Fibroblast of lung (primary cell): ENCODE measurements at regions not wholly inside any gene's neighbourhood (a gene's known extent, or its start where the extent isn't known, plus 50 kb on each side); places are given as distances from the start of the nearest gene placed in this dataset.
"Not testable (repeated sequence)": the region's sequence is repeated elsewhere in the genome, so short reads cannot be mapped to it uniquely, and the experiment has no call there.

Experiments used
- DNase-seq, 2 donors: peaks; one replicate each; pipeline versions ENCODE4 v3.0.0 to v3.0.0-alpha.2; 2010; ENCODE audit warnings: low read depth in 2 of 2
- H2AFZ ChIP-seq: 2 replicates; pipeline ENCODE4 v1.5.1; 2012; ENCODE audit warnings: low read length, control low read depth, inconsistent platforms
- H3K27ac ChIP-seq: 2 replicates; pipeline ENCODE4 v1.5.1; 2011; ENCODE audit warnings: low read length, control low read depth; ENCODE audit not compliant: insufficient read depth
- H3K27me3 ChIP-seq: 2 replicates; pipeline ENCODE4 v1.5.1; 2011; ENCODE audit warnings: mild to moderate bottlenecking, low read length; ENCODE audit not compliant: control insufficient read depth, insufficient read depth
- H3K36me3 ChIP-seq: 2 replicates; pipeline ENCODE4 v1.5.1; 2011; ENCODE audit warnings: low read length; ENCODE audit not compliant: control insufficient read depth, insufficient read depth
- H3K4me1 ChIP-seq: 2 replicates; pipeline ENCODE4 v1.5.1; 2011; ENCODE audit warnings: low read length; ENCODE audit not compliant: control insufficient read depth, insufficient read depth; ENCODE audit errors: extremely low read depth
- H3K4me2 ChIP-seq: 2 replicates; pipeline ENCODE4 v1.5.1; 2011; ENCODE audit warnings: low read length, control low read depth; ENCODE audit not compliant: insufficient read depth; ENCODE audit errors: extremely low read depth
- H3K4me3 ChIP-seq, 4 experiments: fragments of 200-600 bp in 1 of 4; sonication (generic) in 1 of 4; replicated peaks in 1 of 4; 2 replicates each; pipeline ENCODE4 v1.5.1; 2011 to 2016; ENCODE audit warnings: low read length in 4 of 4, low read depth in 3 of 4, mild to moderate bottlenecking in 3 of 4, control low read depth in 2 of 4, inconsistent platforms in 1 of 4, mixed read lengths in 1 of 4; ENCODE audit not compliant: insufficient read depth in 1 of 4; ENCODE audit errors: control extremely low read depth in 1 of 4
- H3K79me2 ChIP-seq: 2 replicates; pipeline ENCODE4 v1.5.1; 2012; ENCODE audit warnings: mild to moderate bottlenecking, low read length, inconsistent platforms; ENCODE audit not compliant: control insufficient read depth, insufficient read depth
- H3K9ac ChIP-seq: 2 replicates; pipeline ENCODE4 v1.5.1; 2011; ENCODE audit warnings: mild to moderate bottlenecking, low read length, control low read depth; ENCODE audit not compliant: insufficient read depth
- H3K9me3 ChIP-seq: 2 replicates; pipeline ENCODE4 v1.5.1; 2012; ENCODE audit warnings: low read depth, low read length; ENCODE audit not compliant: control insufficient read depth, insufficient read depth
- H4K20me1 ChIP-seq: 2 replicates; pipeline ENCODE4 v1.5.1; 2011; ENCODE audit warnings: low read length; ENCODE audit not compliant: control insufficient read depth, insufficient read depth; ENCODE audit errors: extremely low read depth
- EZH2 ChIP-seq: IDR thresholded peaks from 2 replicates; pipeline ENCODE4 v1.5.1; 2012; ENCODE audit warnings: low read length, control low read depth, mild to moderate bottlenecking; ENCODE audit errors: missing control alignments
- TF ChIP-seq, protein P1 (sequence below), 2 donors: IDR thresholded peaks in 1 of 2; conservative IDR thresholded peaks in 1 of 2; 1 replicate in 1 of 2; 2 replicates in 1 of 2; pipeline ENCODE4 v1.5.1; 2011 to 2012; ENCODE audit warnings: low read length in 2 of 2, control low read depth in 1 of 2, inconsistent platforms in 1 of 2, low read depth in 1 of 2, mild to moderate bottlenecking in 1 of 2

DNA sequence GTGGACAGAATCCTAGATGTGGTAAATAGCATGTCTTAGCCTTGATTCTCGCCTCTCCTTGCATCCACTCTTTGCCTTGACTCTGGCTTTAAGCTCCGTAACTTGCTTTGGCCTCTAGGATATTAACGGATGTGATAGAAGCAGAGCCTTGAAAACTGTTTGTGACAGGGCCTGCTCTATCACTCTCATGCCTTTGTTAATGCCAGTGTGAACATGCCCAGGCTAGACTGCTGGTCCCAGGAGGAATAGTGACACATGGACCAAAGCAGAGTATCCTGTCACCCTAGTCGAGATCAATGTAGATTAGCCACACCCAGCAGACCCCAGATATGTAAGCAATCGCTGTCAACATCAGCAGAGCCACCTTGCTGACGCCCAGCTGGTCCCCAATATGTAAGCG lies 109.9 kb upstream of the C9orf72 start:
- Histone ChIP-seq H4K20me1 (no peaks in the 10 kb centered on the region), H3K4me3 (no peak overlapping the region), H3K27ac (no peak overlapping the region), H3K36me3 (no peaks in the 10 kb centered on the region), H3K79me2 (no peaks in the 10 kb centered on the region), H2AFZ (no peak overlapping the region), H3K4me1 (no peaks in the 10 kb centered on the region), H3K9me3 (no peaks in the 10 kb centered on the region), H3K9ac (no peak overlapping the region), H3K4me2 (no peak overlapping the region), H3K27me3 (no peaks in the 10 kb centered on the region)
- no peak for DNase-seq
- no peak for TF ChIP-seq EZH2
- TF ChIP-seq, protein P1, sequence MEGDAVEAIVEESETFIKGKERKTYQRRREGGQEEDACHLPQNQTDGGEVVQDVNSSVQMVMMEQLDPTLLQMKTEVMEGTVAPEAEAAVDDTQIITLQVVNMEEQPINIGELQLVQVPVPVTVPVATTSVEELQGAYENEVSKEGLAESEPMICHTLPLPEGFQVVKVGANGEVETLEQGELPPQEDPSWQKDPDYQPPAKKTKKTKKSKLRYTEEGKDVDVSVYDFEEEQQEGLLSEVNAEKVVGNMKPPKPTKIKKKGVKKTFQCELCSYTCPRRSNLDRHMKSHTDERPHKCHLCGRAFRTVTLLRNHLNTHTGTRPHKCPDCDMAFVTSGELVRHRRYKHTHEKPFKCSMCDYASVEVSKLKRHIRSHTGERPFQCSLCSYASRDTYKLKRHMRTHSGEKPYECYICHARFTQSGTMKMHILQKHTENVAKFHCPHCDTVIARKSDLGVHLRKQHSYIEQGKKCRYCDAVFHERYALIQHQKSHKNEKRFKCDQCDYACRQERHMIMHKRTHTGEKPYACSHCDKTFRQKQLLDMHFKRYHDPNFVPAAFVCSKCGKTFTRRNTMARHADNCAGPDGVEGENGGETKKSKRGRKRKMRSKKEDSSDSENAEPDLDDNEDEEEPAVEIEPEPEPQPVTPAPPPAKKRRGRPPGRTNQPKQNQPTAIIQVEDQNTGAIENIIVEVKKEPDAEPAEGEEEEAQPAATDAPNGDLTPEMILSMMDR (conservative IDR thresholded peaks at IDR 0.05 in 1 of 2, IDR thresholded peaks at IDR 0.05 in 1 of 2; ENCODE audit: low read depth in 1 of 2, low read length in 2 of 2) = no peak

DNA sequence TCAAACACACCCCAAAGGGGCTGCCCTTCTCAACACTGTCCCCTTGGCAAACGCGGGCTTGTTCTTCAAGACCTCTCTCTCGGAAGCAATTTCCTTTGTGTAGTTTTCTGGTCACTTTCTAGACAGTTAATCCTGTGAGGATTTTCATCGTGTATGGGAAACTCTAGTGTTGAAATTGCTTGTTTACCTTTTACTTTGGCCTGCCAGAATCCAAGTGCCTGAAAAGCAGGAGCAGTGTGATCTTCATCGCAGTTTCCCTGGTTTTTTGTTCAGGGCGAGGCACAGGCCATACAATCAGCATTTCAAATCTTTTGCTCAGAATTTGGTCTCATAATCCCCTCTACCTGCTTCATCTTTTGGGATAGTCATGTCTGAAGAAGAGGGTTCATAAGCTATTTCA lies 115.7 kb upstream of the C9orf72 start:
- no peak overlapping the region for H2AFZ ChIP-seq
- TF ChIP-seq, protein P1 (conservative IDR thresholded peaks at IDR 0.05 in 1 of 2, IDR thresholded peaks at IDR 0.05 in 1 of 2; ENCODE audit: low read depth in 1 of 2, low read length in 2 of 2) = no peak
- TF ChIP-seq EZH2 = no peak
- no peaks in the 10 kb centered on the region for H3K27me3 ChIP-seq
- H3K79me2 ChIP-seq = no peaks in the 10 kb centered on the region
- no peak overlapping the region for H3K4me2 ChIP-seq
- no peaks in the 10 kb centered on the region for H3K4me1 ChIP-seq
- no peak overlapping the region for H3K4me3 ChIP-seq
- no peaks in the 10 kb centered on the region for H3K9me3 ChIP-seq
- DNase-seq = no peak
- H3K9ac ChIP-seq = no peak overlapping the region
- H3K27ac ChIP-seq = no peak overlapping the region
- no peaks in the 10 kb centered on the region for H4K20me1 ChIP-seq
- no peaks in the 10 kb centered on the region for H3K36me3 ChIP-seq

DNA sequence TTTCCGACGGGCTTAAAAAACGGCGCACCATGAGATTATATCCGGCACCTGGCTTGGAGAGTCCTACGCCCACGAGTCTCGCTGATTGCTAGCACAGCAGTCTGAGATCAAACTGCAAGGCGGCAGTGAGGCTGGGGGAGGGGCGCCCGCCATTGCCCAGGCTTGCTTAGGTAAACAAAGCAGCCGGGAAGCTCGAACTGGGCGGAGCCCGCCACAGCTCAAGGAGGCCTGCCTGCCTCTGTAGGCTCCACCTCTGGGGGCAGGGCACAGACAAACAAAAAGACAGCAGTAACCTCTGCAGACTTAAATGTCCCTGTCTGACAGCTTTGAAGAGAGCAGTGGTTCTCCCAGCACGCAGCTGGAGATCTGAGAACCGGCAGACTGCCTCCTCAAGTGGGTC lies 117.5 kb upstream of the C9orf72 start:
- not testable (repeated sequence) for H3K27ac ChIP-seq, H3K36me3 ChIP-seq, DNase-seq, H3K9ac ChIP-seq, H2AFZ ChIP-seq, H3K4me3 ChIP-seq, H3K27me3 ChIP-seq, H3K4me2 ChIP-seq, H3K9me3 ChIP-seq, H3K4me1 ChIP-seq, H3K79me2 ChIP-seq, H4K20me1 ChIP-seq

DNA sequence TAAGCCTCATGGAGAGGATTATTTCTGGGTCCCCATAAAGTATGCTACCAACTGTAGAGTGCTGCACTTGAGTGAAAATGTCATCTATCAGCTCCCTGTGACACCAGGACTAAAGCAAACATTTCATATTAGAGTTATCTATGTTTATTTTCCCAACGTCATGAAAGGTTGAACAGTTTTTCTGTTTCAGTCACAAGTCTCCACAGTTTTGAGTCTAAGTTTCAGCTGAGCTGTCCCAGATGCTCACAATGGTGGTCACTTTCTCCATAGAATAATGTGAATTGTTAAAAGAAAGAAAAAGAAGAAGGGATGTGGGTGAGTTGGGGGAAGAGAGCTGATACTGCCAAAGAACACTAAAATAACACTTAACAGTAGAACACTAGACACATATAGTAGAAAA lies 126.3 kb upstream of the C9orf72 start:
- Histone ChIP-seq H3K36me3 (no peaks in the 10 kb centered on the region), H3K27ac (no peak overlapping the region), H2AFZ (no peak overlapping the region), H3K9me3 (no peaks in the 10 kb centered on the region), H3K4me1 (no peaks in the 10 kb centered on the region), H3K4me2 (no peak overlapping the region), H4K20me1 (no peaks in the 10 kb centered on the region), H3K4me3 (no peak overlapping the region), H3K27me3 (no peaks in the 10 kb centered on the region), H3K79me2 (no peaks in the 10 kb centered on the region), H3K9ac (no peak overlapping the region)
- TF ChIP-seq, protein P1 (conservative IDR thresholded peaks at IDR 0.05 in 1 of 2, IDR thresholded peaks at IDR 0.05 in 1 of 2; ENCODE audit: low read depth in 1 of 2, low read length in 2 of 2) = no peak
- TF ChIP-seq EZH2 = no peak
- DNase-seq = no peak
